ENCODE measurements at regions not wholly inside any gene's neighbourhood (a gene's known extent, or its start where the extent isn't known, plus 50 kb on each side); places are given as distances from the start of the nearest gene placed in this dataset.

GRCh38 chr3:144344925-144345548 lies 373.4 kb downstream of the DIPK2A start:
- DNase-seq (ENCODE audit: low spot score) = no peak
- intact Hi-C loops (cut with DNase I) = no loop called here

- no peak for DNase-seq (ENCODE audit: low spot score)
- intact Hi-C loops (cut with DNase I) = no loop called here
Observed at GRCh38 chr3:144350125-144350524, 378.5 kb downstream of the DIPK2A start.

- intact Hi-C loops (cut with DNase I) = no loop called here
- no peak for DNase-seq (ENCODE audit: low spot score)
Observed at GRCh38 chr3:144351011-144351410, 379.4 kb downstream of the DIPK2A start.

GRCh38 chr3:144351773-144352365 lies 380.2 kb downstream of the DIPK2A start:
- DNase-seq (ENCODE audit: low spot score) = no peak
- intact Hi-C loops (cut with DNase I) = no loop called here

- intact Hi-C loops (cut with DNase I) = no loop called here
- no peak for DNase-seq (ENCODE audit: low spot score)
Observed at GRCh38 chr3:144358191-144358590, 386.6 kb downstream of the DIPK2A start.

GRCh38 chr3:144361002-144361401 lies 389.4 kb downstream of the DIPK2A start:
- DNase-seq (ENCODE audit: low spot score) = no peak
- intact Hi-C loops (cut with DNase I) = no loop called here

- intact Hi-C loops (cut with DNase I) = no loop called here
- no peak for DNase-seq (ENCODE audit: low spot score)
Observed at GRCh38 chr3:144362126-144362525, 390.5 kb downstream of the DIPK2A start.

- intact Hi-C loops (cut with DNase I) = no loop called here
- no peak for DNase-seq (ENCODE audit: low spot score)
Observed at GRCh38 chr3:144363856-144364255, 392.2 kb downstream of the DIPK2A start.

- intact Hi-C loops (cut with DNase I) = no loop called here
- DNase-seq (ENCODE audit: low spot score) = no peak
Observed at GRCh38 chr3:144364737-144365136, 393.1 kb downstream of the DIPK2A start.

GRCh38 chr3:144369129-144369879 lies 397.7 kb downstream of the DIPK2A start:
- no peak for DNase-seq (ENCODE audit: low spot score)
- intact Hi-C loops (cut with DNase I) = no loop called here

- no peak for DNase-seq (ENCODE audit: low spot score)
Observed at GRCh38 chr3:144375088-144375487, 403.5 kb downstream of the DIPK2A start.

GRCh38 chr3:144380849-144381248 lies 409.2 kb downstream of the DIPK2A start:
- DNase-seq (ENCODE audit: low spot score) = no peak
- intact Hi-C loops (cut with DNase I) = no loop called here

More at GRCh38 chr3:144375088-144375487, 403.5 kb downstream of the DIPK2A start:
- intact Hi-C loops (cut with DNase I) = no loop called here

- intact Hi-C loops (cut with DNase I) = no loop called here
- no peak for DNase-seq (ENCODE audit: low spot score)
Observed at GRCh38 chr3:144381607-144382006, 410.0 kb downstream of the DIPK2A start.

GRCh38 chr3:144384241-144384979 lies 412.8 kb downstream of the DIPK2A start:
- DNase-seq (ENCODE audit: low spot score) = no peak
- intact Hi-C loops (cut with DNase I) = no loop called here

- no peak for DNase-seq (ENCODE audit: low spot score)
- intact Hi-C loops (cut with DNase I) = no loop called here
Observed at GRCh38 chr3:144390786-144391185, 419.2 kb downstream of the DIPK2A start.

GRCh38 chr3:144391236-144391635 lies 419.6 kb downstream of the DIPK2A start:
- intact Hi-C loops (cut with DNase I) = no loop called here
- no peak for DNase-seq (ENCODE audit: low spot score)

- DNase-seq (ENCODE audit: low spot score) = no peak
- intact Hi-C loops (cut with DNase I) = no loop called here
Observed at GRCh38 chr3:144394032-144394431, 422.4 kb downstream of the DIPK2A start.

- no peak for DNase-seq (ENCODE audit: low spot score)
- intact Hi-C loops (cut with DNase I) = no loop called here
Observed at GRCh38 chr3:144402430-144402829, 430.8 kb downstream of the DIPK2A start.

GRCh38 chr3:144403040-144403457 lies 431.4 kb downstream of the DIPK2A start:
- no peak for DNase-seq (ENCODE audit: low spot score)
- intact Hi-C loops (cut with DNase I) = no loop called here

GRCh38 chr3:144407335-144407734 lies 435.7 kb downstream of the DIPK2A start:
- no peak for DNase-seq (ENCODE audit: low spot score)
- intact Hi-C loops (cut with DNase I) = no loop called here

Measured in cardiac septum (tissue), 1 donor.